OCI-LY3 (cell line): ENCODE measurements at regions not wholly inside any gene's neighbourhood (a gene's known extent, or its start where the extent isn't known, plus 50 kb on each side); places are given as distances from the start of the nearest gene placed in this dataset.

ENCODE experiments used
- EZH2phosphoT487 ChIP-seq: fragments of 200-600 bp; shearing (Covaris generic); IDR thresholded peaks from 2 replicates; pipeline ENCODE4 v1.6.1; 2018; ENCODE audit warnings: antibody characterized with exemption, mixed run types, low read depth
- TF ChIP-seq, protein P1 (sequence below): fragments of 200-600, 300-600 bp; sonication (generic); IDR thresholded peaks from 2 replicates; pipeline ENCODE4 v1.5.1; 2014; ENCODE audit warnings: antibody characterized with exemption, low read length, low read depth

DNA sequence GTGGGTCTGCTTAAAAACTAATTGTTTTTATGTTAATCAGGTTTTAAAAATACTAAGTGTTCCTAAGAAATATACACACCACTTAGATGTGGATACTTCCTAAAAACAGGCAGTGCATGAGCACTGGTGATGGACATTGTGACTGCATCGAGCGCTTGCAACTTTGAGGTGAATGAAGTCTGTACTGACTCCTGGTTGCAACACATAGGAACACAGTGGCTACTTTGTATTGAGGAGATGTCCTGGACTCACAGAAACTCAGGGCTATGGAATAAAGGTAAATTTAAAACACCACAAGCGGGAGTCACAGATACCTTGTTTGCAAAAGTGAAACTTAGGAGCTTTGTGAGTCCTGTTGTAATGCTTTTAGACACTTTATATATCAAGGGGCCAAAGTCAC is 55.6 kb upstream of the POLR1H start:
- TF ChIP-seq, protein P1, sequence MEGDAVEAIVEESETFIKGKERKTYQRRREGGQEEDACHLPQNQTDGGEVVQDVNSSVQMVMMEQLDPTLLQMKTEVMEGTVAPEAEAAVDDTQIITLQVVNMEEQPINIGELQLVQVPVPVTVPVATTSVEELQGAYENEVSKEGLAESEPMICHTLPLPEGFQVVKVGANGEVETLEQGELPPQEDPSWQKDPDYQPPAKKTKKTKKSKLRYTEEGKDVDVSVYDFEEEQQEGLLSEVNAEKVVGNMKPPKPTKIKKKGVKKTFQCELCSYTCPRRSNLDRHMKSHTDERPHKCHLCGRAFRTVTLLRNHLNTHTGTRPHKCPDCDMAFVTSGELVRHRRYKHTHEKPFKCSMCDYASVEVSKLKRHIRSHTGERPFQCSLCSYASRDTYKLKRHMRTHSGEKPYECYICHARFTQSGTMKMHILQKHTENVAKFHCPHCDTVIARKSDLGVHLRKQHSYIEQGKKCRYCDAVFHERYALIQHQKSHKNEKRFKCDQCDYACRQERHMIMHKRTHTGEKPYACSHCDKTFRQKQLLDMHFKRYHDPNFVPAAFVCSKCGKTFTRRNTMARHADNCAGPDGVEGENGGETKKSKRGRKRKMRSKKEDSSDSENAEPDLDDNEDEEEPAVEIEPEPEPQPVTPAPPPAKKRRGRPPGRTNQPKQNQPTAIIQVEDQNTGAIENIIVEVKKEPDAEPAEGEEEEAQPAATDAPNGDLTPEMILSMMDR, result no peak
- no peak for TF ChIP-seq EZH2phosphoT487
